HCT116 (cell line): ENCODE measurements at regions not wholly inside any gene's neighbourhood (a gene's known extent, or its start where the extent isn't known, plus 50 kb on each side); places are given as distances from the start of the nearest gene placed in this dataset.

Source experiments
- ATAC-seq: fragments of 200-7000 bp; cut with Tn5 transposase; 2 replicates; pipeline ENCODE4 v1.9.1; 2020; ENCODE audit warnings: mild to moderate bottlenecking, moderate library complexity
- BruUV-seq: library from RNA; stranded (reverse); fragments of 400-500 nt; replicated peaks from 2 replicates; lab custom pipeline; 2021; lab: Mats Ljungman, UMichigan
- CTCF ChIA-PET: fragments of 300-600 bp; sonication (Branson Sonifier 250); formaldehyde crosslinking; loops from one replicate; lab custom pipeline; 2021; ENCODE audit warnings: antibody characterized with exemption; lab: Charles Lee
- POLR2A ChIA-PET: fragments of 300-600, 350-600 bp; sonication (Branson Sonifier 250); formaldehyde crosslinking; loops from one replicate; lab custom pipeline; 2021; ENCODE audit warnings: antibody characterized with exemption; lab: Charles Lee
- RAD21 ChIA-PET, 2 experiments: fragments of 300-600 bp; sonication (Branson Sonifier 250); formaldehyde crosslinking; loops; one replicate each; lab custom pipeline; 2023; ENCODE audit warnings: low total read pairs in 2 of 2; ENCODE audit not compliant: uncharacterized antibody in 2 of 2, unreplicated experiment in 2 of 2, low non-redundant PET in 1 of 2; lab: Charles Lee
- DNase-seq: peaks from one replicate; pipeline ENCODE4 v3.0.0-alpha.2; 2010; ENCODE audit warnings: low read depth, low spot score
- H2AFZ ChIP-seq: fragments of 200-600 bp; shearing (Covaris generic), sonication (generic); 2 replicates; pipeline ENCODE4 v1.6.1; 2017; ENCODE audit warnings: low read depth, mixed run types, mixed read lengths, antibody characterized with exemption, low read length; ENCODE audit not compliant: poor library complexity, severe bottlenecking
- H3K27ac ChIP-seq: 2 replicates; pipeline ENCODE4 v1.5.1; 2012; ENCODE audit warnings: low read depth, low read length
- H3K27me3 ChIP-seq: fragments of 200-600 bp; sonication (generic); 2 replicates; pipeline ENCODE4 v1.6.1; 2016; ENCODE audit warnings: mixed run types, low read length, mixed read lengths; ENCODE audit not compliant: insufficient read depth
- H3K36me3 ChIP-seq, 2 experiments: fragments of 200-500 bp in 1 of 2; fragments of 200-600 bp in 1 of 2; sonication (Bioruptor generic) in 1 of 2; sonication (generic) in 1 of 2; 2 replicates each; pipeline versions ENCODE4 v1.5.1 to v1.6.1; 2014 to 2016; ENCODE audit warnings: low read length in 2 of 2, inconsistent platforms in 1 of 2, mixed read lengths in 1 of 2, mixed run types in 1 of 2; ENCODE audit not compliant: insufficient read depth in 2 of 2, control insufficient read depth in 1 of 2
- H3K4me1 ChIP-seq, 2 experiments: fragments of 200-600 bp in 1 of 2; sonication (generic) in 1 of 2; 2 replicates each; pipeline versions ENCODE4 v1.5.1 to v1.6.1; 2012 to 2017; ENCODE audit warnings: low read length in 2 of 2, inconsistent platforms in 1 of 2, mild to moderate bottlenecking in 1 of 2, mixed read lengths in 1 of 2, mixed run types in 1 of 2, moderate library complexity in 1 of 2; ENCODE audit not compliant: insufficient read depth in 2 of 2, control insufficient read depth in 1 of 2
- H3K4me2 ChIP-seq: fragments of 200-600 bp; sonication (generic); 2 replicates; pipeline ENCODE4 v1.6.1; 2017; ENCODE audit warnings: mixed run types, low read length, mixed read lengths
- H3K4me3 ChIP-seq, 2 experiments: fragments of 200-600 bp in 1 of 2; sonication (generic) in 1 of 2; replicated peaks in 1 of 2; 2 replicates each; pipeline ENCODE4 v1.5.1; 2011 to 2016; ENCODE audit warnings: low read length in 2 of 2, control low read depth in 1 of 2, low read depth in 1 of 2, mild to moderate bottlenecking in 1 of 2, mixed read lengths in 1 of 2, mixed run types in 1 of 2
- H3K79me2 ChIP-seq: fragments of 200-600 bp; sonication (generic); 2 replicates; pipeline ENCODE4 v1.6.1; 2017; ENCODE audit warnings: mild to moderate bottlenecking, mixed run types, low read length, moderate library complexity, mixed read lengths; ENCODE audit not compliant: insufficient read depth
- H3K9ac ChIP-seq: fragments of 200-600 bp; sonication (generic); 2 replicates; pipeline ENCODE4 v1.6.1; 2016; ENCODE audit warnings: low read length, mixed read lengths
- H3K9me2 ChIP-seq: fragments of 200-600 bp; sonication (generic), shearing (Covaris generic); 2 replicates; pipeline ENCODE4 v1.6.1; 2017; ENCODE audit warnings: mixed run types, mild to moderate bottlenecking, moderate library complexity; ENCODE audit not compliant: insufficient read depth
- H3K9me3 ChIP-seq, 2 experiments: fragments of 200-500 bp in 1 of 2; fragments of 200-600 bp in 1 of 2; sonication (Bioruptor generic) in 1 of 2; sonication (generic) in 1 of 2; 2 replicates each; pipeline ENCODE4 v1.6.1; 2014 to 2017; ENCODE audit warnings: low read length in 2 of 2, mixed read lengths in 2 of 2, inconsistent platforms in 1 of 2, low read depth in 1 of 2, mild to moderate bottlenecking in 1 of 2, mixed run types in 1 of 2, moderate library complexity in 1 of 2; ENCODE audit not compliant: control insufficient read depth in 1 of 2, insufficient read depth in 1 of 2
- H4K20me1 ChIP-seq: fragments of 200-600 bp; sonication (generic), shearing (Covaris generic); 2 replicates; pipeline ENCODE4 v1.6.1; 2017; ENCODE audit warnings: mixed run types, mild to moderate bottlenecking, moderate library complexity; ENCODE audit not compliant: insufficient read depth
- CBX3 ChIP-seq: IDR thresholded peaks from 2 replicates; pipeline ENCODE4 v1.6.1; 2012; ENCODE audit warnings: low read depth
- CTCF ChIP-seq, 3 experiments: fragments of 200-600 bp in 1 of 3; sonication (generic) in 1 of 3; IDR thresholded peaks in 2 of 3; conservative IDR thresholded peaks in 1 of 3; 2 replicates each; pipeline ENCODE4 v1.5.1; 2012 to 2017; ENCODE audit warnings: low read depth in 2 of 3, low read length in 2 of 3, antibody characterized with exemption in 1 of 3, borderline replicate concordance in 1 of 3, control low read depth in 1 of 3, mild to moderate bottlenecking in 1 of 3, mixed read lengths in 1 of 3, mixed run types in 1 of 3, moderate library complexity in 1 of 3; ENCODE audit not compliant: insufficient read depth in 1 of 3
- ELF1 ChIP-seq: IDR thresholded peaks from 2 replicates; pipeline ENCODE4 v1.6.1; 2012; ENCODE audit warnings: low read depth, borderline replicate concordance
- EZH2 ChIP-seq: fragments of 200-600 bp; sonication (generic); IDR thresholded peaks from 2 replicates; pipeline ENCODE4 v1.6.1; 2017; ENCODE audit warnings: antibody characterized with exemption, mixed run types
- EZH2phosphoT487 ChIP-seq: fragments of 200-600 bp; IDR thresholded peaks from 2 replicates; pipeline ENCODE4 v1.6.1; 2018; ENCODE audit warnings: antibody characterized with exemption, borderline replicate concordance
- JUND ChIP-seq: IDR thresholded peaks from 2 replicates; pipeline ENCODE4 v1.6.1; 2012
- POLR2A ChIP-seq: IDR thresholded peaks from 2 replicates; pipeline ENCODE4 v1.7.0; 2011; ENCODE audit warnings: borderline replicate concordance; ENCODE audit not compliant: insufficient read depth, insufficient read length; ENCODE audit errors: extremely low read depth
- SIN3A ChIP-seq: IDR thresholded peaks from 2 replicates; pipeline ENCODE4 v1.6.1; 2012; ENCODE audit warnings: low read depth
- SP1 ChIP-seq: IDR thresholded peaks from 2 replicates; pipeline ENCODE4 v1.6.1; 2012; ENCODE audit warnings: low read depth
- YY1 ChIP-seq: IDR thresholded peaks from 2 replicates; pipeline ENCODE4 v1.6.1; 2011; ENCODE audit warnings: low read length, low read depth, moderate library complexity, mild to moderate bottlenecking; ENCODE audit not compliant: insufficient replicate concordance; ENCODE audit errors: extremely low read depth
- ZNF274 ChIP-seq: fragments of 200-500 bp; sonication (Bioruptor generic); IDR thresholded peaks from 2 replicates; pipeline ENCODE4 v1.6.1; 2014; ENCODE audit warnings: mild to moderate bottlenecking, low read depth, low read length, inconsistent platforms
- intact Hi-C: fragments of 100-400 bp; cut with micrococcal nuclease; formaldehyde crosslinking; loops from 2 replicates; pipeline ENCODE4 v1.10.0; 2022
- TF ChIP-seq, protein P1 (sequence below): IDR thresholded peaks from 2 replicates; pipeline ENCODE4 v1.6.1; 2011; ENCODE audit warnings: mild to moderate bottlenecking, low read length, moderate library complexity; ENCODE audit not compliant: insufficient replicate concordance; ENCODE audit errors: extremely low read depth
- TF ChIP-seq, protein P2 (sequence below): IDR thresholded peaks from 2 replicates; pipeline ENCODE4 v1.6.1; 2012

GRCh38 chr2:142416996-142417395, 286.2 kb upstream of the LRP1B start:
- no peaks in the 10 kb centered on the region; the same call in 1 of the 2 replicates for H4K20me1 ChIP-seq
- no peaks in the 10 kb centered on the region for H3K79me2 ChIP-seq
- intact Hi-C loops, result no loop called here
- TF ChIP-seq SIN3A (no peak), SP1 (no peak), EZH2 (no peak), ELF1 (no peak), CBX3 (no peak), JUND (no peak)
- H3K4me3 ChIP-seq, result no peak overlapping the region
- no TSS peak for BruUV-seq
- POLR2A ChIA-PET, result no interaction called here
- no peaks in the 10 kb centered on the region for H3K9me2 ChIP-seq
- no peak overlapping the region for H3K4me2 ChIP-seq
- H3K9ac ChIP-seq, result no peak overlapping the region
- ATAC-seq, result no peak
- no peak for DNase-seq
- H3K4me1 ChIP-seq, result no peaks in the 10 kb centered on the region
- CTCF ChIA-PET, result no interaction called here
- H3K36me3 ChIP-seq, result no peaks in the 10 kb centered on the region
- H3K9me3 ChIP-seq, result no peaks in the 10 kb centered on the region
- H2AFZ ChIP-seq, result no peak overlapping the region
- no peak overlapping the region for H3K27ac ChIP-seq
- no peaks in the 10 kb centered on the region for H3K27me3 ChIP-seq
- RAD21 ChIA-PET, result no interaction called here

- H3K4me3 ChIP-seq, result no peak overlapping the region
- H3K27ac ChIP-seq, result no peak overlapping the region
- no TSS peak for BruUV-seq
- ChIA-PET RAD21 (no interaction called here), POLR2A (no interaction called here), CTCF (no interaction called here)
- no peaks in the 10 kb centered on the region for H3K9me2 ChIP-seq
- ATAC-seq (no peak), DNase-seq (no peak)
- H3K79me2 ChIP-seq, result no peaks in the 10 kb centered on the region
- no peak overlapping the region for H2AFZ ChIP-seq
- H3K9me3 ChIP-seq, result no peaks in the 10 kb centered on the region
- H3K36me3 ChIP-seq, result no peaks in the 10 kb centered on the region
- H3K9ac ChIP-seq, result no peak overlapping the region
- no peaks in the 10 kb centered on the region for H3K4me1 ChIP-seq
- intact Hi-C loops, result no loop called here
- H3K27me3 ChIP-seq, result no peaks in the 10 kb centered on the region
- H3K4me2 ChIP-seq, result no peak overlapping the region
- no peaks in the 10 kb centered on the region; the same call in 1 of the 2 replicates for H4K20me1 ChIP-seq
- TF ChIP-seq ZNF274 (no peak), CBX3 (no peak), EZH2phosphoT487 (no peak), YY1 (no peak), POLR2A (no peak), SIN3A (no peak), CTCF (IDR thresholded peaks at IDR 0.05 in 2 of 3, conservative IDR thresholded peaks at IDR 0.05 in 1 of 3; ENCODE audit: borderline replicate concordance in 1 of 3, insufficient read depth in 1 of 3, low read depth in 2 of 3, low read length in 2 of 3) (no peak)
- TF ChIP-seq, protein P1, sequence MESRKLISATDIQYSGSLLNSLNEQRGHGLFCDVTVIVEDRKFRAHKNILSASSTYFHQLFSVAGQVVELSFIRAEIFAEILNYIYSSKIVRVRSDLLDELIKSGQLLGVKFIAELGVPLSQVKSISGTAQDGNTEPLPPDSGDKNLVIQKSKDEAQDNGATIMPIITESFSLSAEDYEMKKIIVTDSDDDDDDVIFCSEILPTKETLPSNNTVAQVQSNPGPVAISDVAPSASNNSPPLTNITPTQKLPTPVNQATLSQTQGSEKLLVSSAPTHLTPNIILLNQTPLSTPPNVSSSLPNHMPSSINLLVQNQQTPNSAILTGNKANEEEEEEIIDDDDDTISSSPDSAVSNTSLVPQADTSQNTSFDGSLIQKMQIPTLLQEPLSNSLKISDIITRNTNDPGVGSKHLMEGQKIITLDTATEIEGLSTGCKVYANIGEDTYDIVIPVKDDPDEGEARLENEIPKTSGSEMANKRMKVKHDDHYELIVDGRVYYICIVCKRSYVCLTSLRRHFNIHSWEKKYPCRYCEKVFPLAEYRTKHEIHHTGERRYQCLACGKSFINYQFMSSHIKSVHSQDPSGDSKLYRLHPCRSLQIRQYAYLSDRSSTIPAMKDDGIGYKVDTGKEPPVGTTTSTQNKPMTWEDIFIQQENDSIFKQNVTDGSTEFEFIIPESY, result no peak
- TF ChIP-seq, protein P2, sequence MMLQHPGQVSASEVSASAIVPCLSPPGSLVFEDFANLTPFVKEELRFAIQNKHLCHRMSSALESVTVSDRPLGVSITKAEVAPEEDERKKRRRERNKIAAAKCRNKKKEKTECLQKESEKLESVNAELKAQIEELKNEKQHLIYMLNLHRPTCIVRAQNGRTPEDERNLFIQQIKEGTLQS, result no peak
These were observed 284.6 kb upstream of the LRP1B start for GRCh38 chr2:142415461-142415860.
